GM23248 (cell line): ENCODE measurements at regions not wholly inside any gene's neighbourhood (a gene's known extent, or its start where the extent isn't known, plus 50 kb on each side); places are given as distances from the start of the nearest gene placed in this dataset.

Experiments
- DNase-seq: peaks from one replicate; pipeline ENCODE4 v3.0.0-alpha.2; 2015
- H2AFZ ChIP-seq: fragments of 200-600 bp; sonication (generic); 2 replicates; pipeline ENCODE4 v1.6.1; 2016; ENCODE audit warnings: antibody characterized with exemption
- H3F3A ChIP-seq: fragments of 200-600 bp; sonication (generic); 2 replicates; pipeline ENCODE4 v1.6.1; 2016; ENCODE audit warnings: mild to moderate bottlenecking, antibody characterized with exemption, mixed run types; ENCODE audit not compliant: insufficient read depth
- H3K27ac ChIP-seq: fragments of 200-600 bp; sonication (generic); 2 replicates; pipeline ENCODE4 v1.5.1; 2016; ENCODE audit warnings: mild to moderate bottlenecking
- H3K27me3 ChIP-seq: fragments of 200-600 bp; sonication (generic); replicated peaks from 2 replicates; pipeline ENCODE4 v1.6.1; 2016; ENCODE audit warnings: mild to moderate bottlenecking; ENCODE audit not compliant: insufficient read depth
- H3K36me3 ChIP-seq: fragments of 200-600 bp; sonication (generic); 2 replicates; pipeline ENCODE4 v1.6.1; 2016; ENCODE audit warnings: low read depth, mild to moderate bottlenecking
- H3K4me1 ChIP-seq: fragments of 200-600 bp; sonication (generic); 2 replicates; pipeline ENCODE4 v1.6.1; 2016; ENCODE audit warnings: mild to moderate bottlenecking; ENCODE audit not compliant: insufficient read depth
- H3K4me2 ChIP-seq: fragments of 200-600 bp; sonication (generic); one replicate; pipeline ENCODE4 v1.6.1; 2016; ENCODE audit warnings: mild to moderate bottlenecking; ENCODE audit not compliant: unreplicated experiment
- H3K4me3 ChIP-seq: fragments of 200-600 bp; sonication (generic); 2 replicates; pipeline ENCODE4 v1.5.1; 2016; ENCODE audit warnings: mild to moderate bottlenecking
- H3K79me2 ChIP-seq: fragments of 200-600 bp; sonication (generic); 2 replicates; pipeline ENCODE4 v1.6.1; 2016; ENCODE audit warnings: mild to moderate bottlenecking; ENCODE audit not compliant: insufficient read depth
- H3K9ac ChIP-seq: fragments of 200-600 bp; sonication (generic); 2 replicates; pipeline ENCODE4 v1.6.1; 2016; ENCODE audit warnings: mild to moderate bottlenecking
- H3K9me2 ChIP-seq: fragments of 200-600 bp; sonication (generic); 2 replicates; pipeline ENCODE4 v1.6.1; 2016; ENCODE audit warnings: mixed run types, mild to moderate bottlenecking, moderate library complexity; ENCODE audit not compliant: insufficient read depth
- H3K9me3 ChIP-seq: fragments of 200-600 bp; sonication (generic); one replicate; pipeline ENCODE4 v1.6.1; 2017; ENCODE audit warnings: low read depth
- H4K20me1 ChIP-seq: fragments of 200-600 bp; sonication (generic); 2 replicates; pipeline ENCODE4 v1.6.0; 2016; ENCODE audit not compliant: insufficient read depth
- EZH2 ChIP-seq: fragments of 200-600 bp; sonication (generic); IDR thresholded peaks from 2 replicates; pipeline ENCODE4 v1.6.1; 2018; ENCODE audit warnings: antibody characterized with exemption, mild to moderate bottlenecking; ENCODE audit not compliant: insufficient read depth, poor library complexity, severe bottlenecking
- EZH2phosphoT487 ChIP-seq: fragments of 200-600 bp; sonication (generic); IDR thresholded peaks from 2 replicates; pipeline ENCODE4 v1.6.1; 2018; ENCODE audit warnings: antibody characterized with exemption, moderate library complexity, mild to moderate bottlenecking, low read depth; ENCODE audit not compliant: insufficient read depth
- WGBS, 2 experiments: methylation state at CpG; one replicate each; pipeline ENCODE4 v1.1.6; 2015 to 2017; ENCODE audit warnings: low lambda C conversion rate in 2 of 2, low coverage in 1 of 2; ENCODE audit errors: missing lambda C conversion rate in 2 of 2; 5-methylcytosine and 5-hydroxymethylcytosine counted together
- in situ Hi-C: fragments of 300-500 bp; cut with MboI; formaldehyde crosslinking; loops from 2 replicates; pipeline ENCODE4 v1.15.0; 2020

DNA sequence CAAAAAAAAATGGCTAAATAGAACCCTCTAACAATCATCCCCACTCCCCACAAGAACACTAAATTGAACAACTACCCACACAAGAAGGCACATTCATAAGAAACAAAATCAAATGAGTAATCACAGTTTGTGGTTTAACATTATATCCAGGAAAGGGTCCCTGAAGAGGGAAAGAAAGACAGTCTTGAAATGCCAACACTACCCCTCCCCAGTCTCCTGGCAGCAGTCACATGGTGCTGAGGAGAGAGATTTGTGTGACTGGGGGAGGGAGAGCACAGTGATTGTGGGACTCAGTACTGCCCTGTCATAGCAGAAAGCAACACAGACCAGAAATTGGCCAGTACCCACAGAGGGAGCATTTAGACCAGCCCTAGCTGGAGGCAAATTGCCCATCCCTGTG lies 443.7 kb upstream of the BTBD3 start:
- Histone ChIP-seq H3K9ac (no peak overlapping the region), H3K36me3 (no peaks in the 10 kb centered on the region), H3K9me3 (peaks cover 5% of the 10 kb centered on the region), H3K9me2 (no peaks in the 10 kb centered on the region), H4K20me1 (no peaks in the 10 kb centered on the region), H3K4me1 (no peaks in the 10 kb centered on the region), H3K4me3 (no peak overlapping the region), H3K4me2 (no peak overlapping the region), H3K27me3 (peaks cover 2% of the 10 kb centered on the region; the same call in 1 of the 2 replicates), H3K27ac (no peak overlapping the region), H3F3A (no peaks in the 10 kb centered on the region), H2AFZ (no peak overlapping the region), H3K79me2 (no peaks in the 10 kb centered on the region)
- in situ Hi-C loops, result no loop called here
- no peak for TF ChIP-seq EZH2phosphoT487
- TF ChIP-seq EZH2, result no peak
- no peak for DNase-seq

DNA sequence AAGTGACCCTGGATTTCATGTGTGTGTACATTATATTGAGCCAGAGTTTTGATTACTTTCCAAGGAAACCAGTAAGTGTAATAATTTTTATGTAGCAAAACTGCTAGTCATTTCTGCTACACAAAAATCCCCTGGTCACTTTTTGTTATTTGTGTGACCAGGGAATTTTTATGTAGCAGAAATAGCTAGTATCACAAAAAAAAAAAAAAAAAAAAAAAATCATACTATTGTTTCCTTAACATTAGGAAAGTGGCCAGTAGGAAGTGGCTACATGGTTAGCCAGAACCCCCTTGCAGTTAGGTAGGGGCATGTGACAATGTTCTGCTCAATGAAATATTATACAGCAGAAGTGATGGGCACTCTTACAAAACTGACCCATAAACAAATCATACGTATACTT lies 434.0 kb upstream of the BTBD3 start:
- in situ Hi-C loops, result no loop called here
- no peaks in the 10 kb centered on the region for H3K27me3 ChIP-seq
- 79 to 81% methylated on average over 1 of the region's 1 CpG for WGBS, 2 experiments
- H3K79me2 ChIP-seq, result no peaks in the 10 kb centered on the region
- no peak overlapping the region for H3K27ac ChIP-seq
- TF ChIP-seq EZH2phosphoT487, result no peak
- TF ChIP-seq EZH2, result no peak
- no peak overlapping the region for H3K4me3 ChIP-seq
- no peaks in the 10 kb centered on the region for H3K36me3 ChIP-seq
- no peaks in the 10 kb centered on the region for H3F3A ChIP-seq
- H3K9ac ChIP-seq, result no peak overlapping the region
- no peaks in the 10 kb centered on the region for H3K4me1 ChIP-seq
- H4K20me1 ChIP-seq, result no peaks in the 10 kb centered on the region
- no peak for DNase-seq
- no peak overlapping the region for H2AFZ ChIP-seq
- H3K9me3 ChIP-seq, result no peaks in the 10 kb centered on the region
- no peaks in the 10 kb centered on the region for H3K9me2 ChIP-seq
- no peak overlapping the region for H3K4me2 ChIP-seq

DNA sequence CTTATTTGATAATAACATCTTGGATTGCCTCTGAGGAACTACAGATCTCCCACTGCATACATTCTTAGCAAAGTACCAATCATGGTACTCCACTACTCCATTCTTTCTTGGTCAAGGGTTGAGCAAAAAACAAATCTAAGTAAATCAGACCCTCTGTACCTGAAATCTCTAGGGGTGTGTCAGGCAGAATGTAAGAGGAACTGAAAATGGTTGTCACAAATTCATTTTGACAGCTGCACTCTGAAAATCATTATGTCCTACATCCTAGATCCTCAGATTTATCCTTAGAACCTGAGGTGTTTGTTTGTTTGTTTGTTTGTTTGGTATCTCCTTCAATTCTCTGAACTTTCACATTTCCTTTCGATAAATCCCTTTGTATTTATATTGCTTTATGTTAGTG lies 433.2 kb upstream of the BTBD3 start:
- no peak overlapping the region for H2AFZ ChIP-seq

DNA sequence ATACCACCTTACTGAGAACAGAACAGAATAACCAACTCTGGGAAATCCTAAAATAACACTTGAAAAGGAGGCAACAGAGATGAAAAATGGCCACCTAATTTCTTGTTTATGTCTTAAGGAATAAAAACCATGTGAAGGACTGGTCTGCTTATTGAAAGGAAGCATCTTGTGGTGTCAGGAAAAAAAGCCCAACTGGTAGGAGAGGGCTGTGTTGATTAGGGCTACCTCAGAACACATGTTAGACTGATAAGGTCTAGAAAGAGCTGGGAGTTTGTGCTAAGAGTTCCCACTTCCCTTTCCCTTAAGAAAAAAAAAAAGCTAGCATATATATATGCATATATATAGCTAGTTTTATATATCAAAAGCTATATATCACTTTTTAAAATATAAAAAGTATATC lies 425.3 kb upstream of the BTBD3 start:
- no peak for TF ChIP-seq EZH2phosphoT487
- no peak for TF ChIP-seq EZH2
- no peak for DNase-seq
- no peak overlapping the region for H3K9ac ChIP-seq
- no peaks in the 10 kb centered on the region for H3K4me1 ChIP-seq
- no peak overlapping the region for H3K27ac ChIP-seq
- no peaks in the 10 kb centered on the region for H3K79me2 ChIP-seq
- no peak overlapping the region for H3K4me3 ChIP-seq
- no peaks in the 10 kb centered on the region for H3K36me3 ChIP-seq
- H3K9me2 ChIP-seq, result no peaks in the 10 kb centered on the region
- in situ Hi-C loops, result no loop called here
- no peaks in the 10 kb centered on the region for H3F3A ChIP-seq
- H3K9me3 ChIP-seq, result no peaks in the 10 kb centered on the region
- no peak overlapping the region for H2AFZ ChIP-seq
- H3K4me2 ChIP-seq, result no peak overlapping the region
- peaks cover 9% of the 10 kb centered on the region; the same call in 1 of the 2 replicates for H3K27me3 ChIP-seq
- H4K20me1 ChIP-seq, result no peaks in the 10 kb centered on the region

More for the DNA sequence above, 433.2 kb upstream of the BTBD3 start:
- Histone ChIP-seq H3K4me1 (no peaks in the 10 kb centered on the region), H3K79me2 (no peaks in the 10 kb centered on the region), H3K9me2 (no peaks in the 10 kb centered on the region), H3K27me3 (no peaks in the 10 kb centered on the region), H3K9me3 (no peaks in the 10 kb centered on the region), H3K4me3 (no peak overlapping the region), H3K27ac (no peak overlapping the region), H4K20me1 (no peaks in the 10 kb centered on the region), H3K9ac (no peak overlapping the region), H3F3A (no peaks in the 10 kb centered on the region), H3K36me3 (no peaks in the 10 kb centered on the region), H3K4me2 (no peak overlapping the region)
- TF ChIP-seq EZH2phosphoT487, result no peak
- no peak for TF ChIP-seq EZH2
- in situ Hi-C loops, result no loop called here
- 58 to 73% methylated on average over 1 of the region's 1 CpG for WGBS, 2 experiments
- no peak for DNase-seq

DNA sequence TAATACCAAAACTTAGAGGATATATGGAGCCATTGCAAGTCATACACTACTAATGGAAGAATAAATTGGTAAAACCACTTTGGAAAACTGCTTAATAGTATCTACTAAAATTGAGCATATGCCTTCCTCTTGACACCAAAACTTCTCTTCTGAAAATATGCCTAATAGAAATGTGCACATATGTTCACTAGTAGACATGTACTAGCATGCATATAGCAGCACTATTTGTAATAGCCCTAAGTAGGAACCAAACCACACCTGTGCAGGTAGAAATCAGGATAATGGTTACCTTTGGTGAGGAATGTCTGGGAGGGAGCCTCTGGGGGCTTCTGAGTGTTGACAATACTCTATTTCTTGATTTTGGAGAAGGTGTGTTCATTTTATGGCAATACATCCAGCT lies 424.8 kb upstream of the BTBD3 start:
- Histone ChIP-seq H3K9me3 (no peaks in the 10 kb centered on the region), H3K9ac (no peak overlapping the region), H3F3A (no peaks in the 10 kb centered on the region), H3K36me3 (no peaks in the 10 kb centered on the region), H2AFZ (no peak overlapping the region), H3K4me3 (no peak overlapping the region), H3K27ac (no peak overlapping the region), H3K79me2 (no peaks in the 10 kb centered on the region), H3K9me2 (no peaks in the 10 kb centered on the region), H3K27me3 (peaks cover 9% of the 10 kb centered on the region; the same call in 1 of the 2 replicates), H3K4me2 (no peak overlapping the region), H4K20me1 (no peaks in the 10 kb centered on the region), H3K4me1 (no peaks in the 10 kb centered on the region)
- DNase-seq, result no peak
- TF ChIP-seq EZH2 (no peak), EZH2phosphoT487 (no peak)
- in situ Hi-C loops, result no loop called here
